Esophagus muscularis mucosa (tissue), 4 donors: ENCODE measurements at regions not wholly inside any gene's neighbourhood (a gene's known extent, or its start where the extent isn't known, plus 50 kb on each side); places are given as distances from the start of the nearest gene placed in this dataset.

Source experiments
- EP300 ChIP-seq: sonication (generic); formaldehyde crosslinking; IDR thresholded peaks from one replicate; pipeline ENCODE4 v1.6.1; 2017; ENCODE audit warnings: antibody characterized with exemption
- POLR2A ChIP-seq: fragments of 450-650 bp; IDR thresholded peaks from one replicate; pipeline ENCODE4 v1.6.1; 2017; ENCODE audit warnings: antibody characterized with exemption, moderate library complexity, mild to moderate bottlenecking, low read depth
- POLR2AphosphoS5 ChIP-seq, 2 donors: sonication (generic); formaldehyde crosslinking; IDR thresholded peaks; one replicate each; pipeline ENCODE4 v1.6.1; 2017; ENCODE audit warnings: antibody characterized with exemption in 2 of 2
- TF ChIP-seq, protein P1 (sequence below), 3 experiments: fragments of 200-600 bp in 2 of 3; fragments of 450-650 bp in 1 of 3; sonication (generic) in 2 of 3; IDR thresholded peaks; one replicate each; pipeline ENCODE4 v1.5.1; 2017 to 2019; ENCODE audit warnings: antibody characterized with exemption in 3 of 3, mild to moderate bottlenecking in 2 of 3, moderate library complexity in 1 of 3

DNA sequence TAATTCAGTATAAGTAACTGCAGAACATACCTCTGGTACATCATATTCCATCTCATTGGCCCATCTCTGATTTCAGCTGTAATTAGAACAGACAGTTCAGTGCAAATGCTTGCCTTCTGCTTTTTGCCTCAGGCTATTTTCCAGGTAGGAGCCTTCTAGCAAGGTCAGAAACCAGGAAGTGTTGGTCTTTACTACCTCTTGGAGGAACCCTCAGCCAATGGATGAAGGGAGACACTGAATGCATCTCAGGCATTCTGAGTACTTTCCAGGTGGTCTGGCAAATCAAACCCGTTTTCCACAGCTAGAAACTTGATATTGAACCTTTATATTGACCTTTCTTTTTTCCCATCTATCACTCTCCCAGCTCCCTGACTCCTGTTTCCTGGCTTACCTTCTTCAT is 348.5 kb upstream of the SOX2 start:
- no peak for TF ChIP-seq POLR2A
- no peak for TF ChIP-seq POLR2AphosphoS5 (IDR thresholded peaks at IDR 0.05)
- TF ChIP-seq, protein P1, sequence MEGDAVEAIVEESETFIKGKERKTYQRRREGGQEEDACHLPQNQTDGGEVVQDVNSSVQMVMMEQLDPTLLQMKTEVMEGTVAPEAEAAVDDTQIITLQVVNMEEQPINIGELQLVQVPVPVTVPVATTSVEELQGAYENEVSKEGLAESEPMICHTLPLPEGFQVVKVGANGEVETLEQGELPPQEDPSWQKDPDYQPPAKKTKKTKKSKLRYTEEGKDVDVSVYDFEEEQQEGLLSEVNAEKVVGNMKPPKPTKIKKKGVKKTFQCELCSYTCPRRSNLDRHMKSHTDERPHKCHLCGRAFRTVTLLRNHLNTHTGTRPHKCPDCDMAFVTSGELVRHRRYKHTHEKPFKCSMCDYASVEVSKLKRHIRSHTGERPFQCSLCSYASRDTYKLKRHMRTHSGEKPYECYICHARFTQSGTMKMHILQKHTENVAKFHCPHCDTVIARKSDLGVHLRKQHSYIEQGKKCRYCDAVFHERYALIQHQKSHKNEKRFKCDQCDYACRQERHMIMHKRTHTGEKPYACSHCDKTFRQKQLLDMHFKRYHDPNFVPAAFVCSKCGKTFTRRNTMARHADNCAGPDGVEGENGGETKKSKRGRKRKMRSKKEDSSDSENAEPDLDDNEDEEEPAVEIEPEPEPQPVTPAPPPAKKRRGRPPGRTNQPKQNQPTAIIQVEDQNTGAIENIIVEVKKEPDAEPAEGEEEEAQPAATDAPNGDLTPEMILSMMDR (IDR thresholded peaks at IDR 0.05): no peak
- no peak for TF ChIP-seq EP300
